ENCODE measurements at regions not wholly inside any gene's neighbourhood (a gene's known extent, or its start where the extent isn't known, plus 50 kb on each side); places are given as distances from the start of the nearest gene placed in this dataset.

- no peaks in the 10 kb centered on the region for H3K36me3 ChIP-seq (ENCODE audit: control insufficient read depth, low read length)
- no peaks in the 10 kb centered on the region for H3K27me3 ChIP-seq (ENCODE audit: control insufficient read depth, low read length)
- TF ChIP-seq EZH2phosphoT487 (IDR thresholded peaks at IDR 0.05; ENCODE audit: borderline replicate concordance, low read length) (no peak), CTCF (IDR thresholded peaks at IDR 0.05; ENCODE audit: low read depth, low read length, poor library complexity, severe bottlenecking) (no peak)
- no peaks in the 10 kb centered on the region for H3F3A ChIP-seq (ENCODE audit: control insufficient read depth, insufficient read depth)
- no peaks in the 10 kb centered on the region for H3K9me2 ChIP-seq (replicated peaks; ENCODE audit: control insufficient read depth, low read length)
- no peaks in the 10 kb centered on the region for H4K20me1 ChIP-seq (ENCODE audit: control insufficient read depth, insufficient read depth, low read depth, low read length)
- no peak overlapping the region for H3K27ac ChIP-seq (ENCODE audit: low read depth, low read length)
- H3K79me2 ChIP-seq (ENCODE audit: control insufficient read depth, low read length): no peaks in the 10 kb centered on the region
- H3K4me2 ChIP-seq (ENCODE audit: low read length): no peak overlapping the region
- no peak overlapping the region for H3K4me3 ChIP-seq (ENCODE audit: low read length)
- no peaks in the 10 kb centered on the region for H3K9me3 ChIP-seq (ENCODE audit: control insufficient read depth, insufficient read depth, low read length)
- H3K4me1 ChIP-seq (ENCODE audit: control insufficient read depth, low read length): no peaks in the 10 kb centered on the region
Observed at GRCh38 chr18:29071869-29072268, 894.9 kb upstream of the CDH2 start.

GRCh38 chr18:29063346-29063745, 886.4 kb upstream of the CDH2 start:
- Histone ChIP-seq H3F3A (ENCODE audit: control insufficient read depth, insufficient read depth) (no peaks in the 10 kb centered on the region), H3K4me1 (ENCODE audit: control insufficient read depth, low read length) (no peaks in the 10 kb centered on the region), H3K4me2 (ENCODE audit: low read length) (no peak overlapping the region), H3K4me3 (ENCODE audit: low read length) (no peak overlapping the region), H3K27me3 (ENCODE audit: control insufficient read depth, low read length) (no peaks in the 10 kb centered on the region), H3K79me2 (ENCODE audit: control insufficient read depth, low read length) (no peaks in the 10 kb centered on the region), H3K9me3 (ENCODE audit: control insufficient read depth, insufficient read depth, low read length) (no peaks in the 10 kb centered on the region), H4K20me1 (ENCODE audit: control insufficient read depth, insufficient read depth, low read depth, low read length) (no peaks in the 10 kb centered on the region), H3K27ac (ENCODE audit: low read depth, low read length) (no peak overlapping the region), H3K36me3 (ENCODE audit: control insufficient read depth, low read length) (no peaks in the 10 kb centered on the region), H3K9me2 (replicated peaks; ENCODE audit: control insufficient read depth, low read length) (no peaks in the 10 kb centered on the region)
- TF ChIP-seq EZH2phosphoT487 (IDR thresholded peaks at IDR 0.05; ENCODE audit: borderline replicate concordance, low read length) (no peak), CTCF (IDR thresholded peaks at IDR 0.05; ENCODE audit: low read depth, low read length, poor library complexity, severe bottlenecking) (no peak)

GRCh38 chr18:29062921-29063320, 886.0 kb upstream of the CDH2 start:
- Histone ChIP-seq H3K4me2 (ENCODE audit: low read length) (no peak overlapping the region), H3F3A (ENCODE audit: control insufficient read depth, insufficient read depth) (no peaks in the 10 kb centered on the region), H3K79me2 (ENCODE audit: control insufficient read depth, low read length) (no peaks in the 10 kb centered on the region), H3K4me1 (ENCODE audit: control insufficient read depth, low read length) (no peaks in the 10 kb centered on the region), H4K20me1 (ENCODE audit: control insufficient read depth, insufficient read depth, low read depth, low read length) (no peaks in the 10 kb centered on the region), H3K36me3 (ENCODE audit: control insufficient read depth, low read length) (no peaks in the 10 kb centered on the region), H3K27me3 (ENCODE audit: control insufficient read depth, low read length) (no peaks in the 10 kb centered on the region), H3K9me3 (ENCODE audit: control insufficient read depth, insufficient read depth, low read length) (no peaks in the 10 kb centered on the region), H3K4me3 (ENCODE audit: low read length) (no peak overlapping the region), H3K27ac (ENCODE audit: low read depth, low read length) (no peak overlapping the region), H3K9me2 (replicated peaks; ENCODE audit: control insufficient read depth, low read length) (no peaks in the 10 kb centered on the region)
- TF ChIP-seq EZH2phosphoT487 (IDR thresholded peaks at IDR 0.05; ENCODE audit: borderline replicate concordance, low read length) (no peak), CTCF (IDR thresholded peaks at IDR 0.05; ENCODE audit: low read depth, low read length, poor library complexity, severe bottlenecking) (no peak)

DNA sequence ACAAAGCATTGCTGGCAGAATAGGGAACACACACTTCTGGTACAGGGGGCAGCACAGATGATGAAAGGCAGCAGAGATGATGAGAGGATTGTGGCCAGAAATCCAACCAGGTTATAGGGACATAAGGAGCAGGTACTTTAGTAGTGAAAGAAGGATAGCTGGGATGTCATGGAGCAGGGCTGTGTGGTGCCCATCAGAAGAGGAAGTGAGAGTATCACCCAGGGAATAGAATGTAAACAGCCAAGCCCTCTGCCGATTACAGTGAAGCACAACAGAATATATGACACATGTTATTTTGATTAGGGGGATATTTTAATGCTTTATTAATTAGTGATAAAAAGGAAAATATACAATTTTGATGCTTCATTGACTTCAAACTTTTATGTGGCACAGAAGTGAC, 883.4 kb upstream of the CDH2 start:
- no peak overlapping the region for H3K27ac ChIP-seq (ENCODE audit: low read depth, low read length)
- no peaks in the 10 kb centered on the region for H3K9me2 ChIP-seq (replicated peaks; ENCODE audit: control insufficient read depth, low read length)
- H3K4me1 ChIP-seq (ENCODE audit: control insufficient read depth, low read length): no peaks in the 10 kb centered on the region
- H3K4me2 ChIP-seq (ENCODE audit: low read length): no peak overlapping the region
- no peaks in the 10 kb centered on the region for H3K27me3 ChIP-seq (ENCODE audit: control insufficient read depth, low read length)
- no peaks in the 10 kb centered on the region for H4K20me1 ChIP-seq (ENCODE audit: control insufficient read depth, insufficient read depth, low read depth, low read length)
- no peak overlapping the region for H3K4me3 ChIP-seq (ENCODE audit: low read length)
- H3K36me3 ChIP-seq (ENCODE audit: control insufficient read depth, low read length): no peaks in the 10 kb centered on the region
- TF ChIP-seq EZH2phosphoT487 (IDR thresholded peaks at IDR 0.05; ENCODE audit: borderline replicate concordance, low read length) (no peak), CTCF (IDR thresholded peaks at IDR 0.05; ENCODE audit: low read depth, low read length, poor library complexity, severe bottlenecking) (no peak)
- H3F3A ChIP-seq (ENCODE audit: control insufficient read depth, insufficient read depth): no peaks in the 10 kb centered on the region
- no peaks in the 10 kb centered on the region for H3K9me3 ChIP-seq (ENCODE audit: control insufficient read depth, insufficient read depth, low read length)
- no peaks in the 10 kb centered on the region for H3K79me2 ChIP-seq (ENCODE audit: control insufficient read depth, low read length)

All from DOHH2 (cell line).